Suprapubic skin (tissue), 3 donors: ENCODE measurements at regions not wholly inside any gene's neighbourhood (a gene's known extent, or its start where the extent isn't known, plus 50 kb on each side); places are given as distances from the start of the nearest gene placed in this dataset.
"Not testable (repeated sequence)": the region's sequence is repeated elsewhere in the genome, so short reads cannot be mapped to it uniquely, and the experiment has no call there.

Experiments
- POLR2A ChIP-seq, 2 donors: fragments of 450-650 bp; IDR thresholded peaks; one replicate each; pipeline ENCODE4 v1.6.1; 2017; ENCODE audit warnings: antibody characterized with exemption in 2 of 2, mild to moderate bottlenecking in 2 of 2, moderate library complexity in 2 of 2
- TF ChIP-seq, protein P1 (sequence below), 2 donors: fragments of 200-600 bp in 1 of 2; fragments of 450-650 bp in 1 of 2; sonication (generic) in 1 of 2; IDR thresholded peaks; one replicate each; pipeline ENCODE4 v1.5.1; 2016 to 2019; ENCODE audit warnings: antibody characterized with exemption in 2 of 2, mild to moderate bottlenecking in 1 of 2, moderate library complexity in 1 of 2

DNA sequence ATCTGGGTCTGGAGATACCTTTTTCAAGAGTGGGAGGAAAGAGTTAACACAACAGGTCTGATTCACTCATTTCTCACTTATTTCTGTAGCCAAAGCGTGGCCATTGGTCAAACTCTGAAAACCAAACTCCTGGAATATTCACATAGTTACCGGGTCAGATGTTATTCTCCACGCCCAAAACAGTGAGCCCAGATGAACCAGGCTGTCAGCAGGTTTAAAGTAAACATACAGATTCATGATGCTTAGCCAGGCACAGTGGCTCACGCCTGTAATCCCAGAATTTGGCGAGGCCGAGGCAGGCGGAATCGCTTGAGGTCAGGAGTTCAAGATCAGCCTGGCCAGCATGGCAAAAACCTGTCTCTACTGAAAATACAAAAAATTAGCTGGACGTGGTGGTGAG, 126.1 kb downstream of the SEPTIN7 start:
- TF ChIP-seq POLR2A (IDR thresholded peaks at IDR 0.05): not testable (repeated sequence)
- TF ChIP-seq, protein P1, sequence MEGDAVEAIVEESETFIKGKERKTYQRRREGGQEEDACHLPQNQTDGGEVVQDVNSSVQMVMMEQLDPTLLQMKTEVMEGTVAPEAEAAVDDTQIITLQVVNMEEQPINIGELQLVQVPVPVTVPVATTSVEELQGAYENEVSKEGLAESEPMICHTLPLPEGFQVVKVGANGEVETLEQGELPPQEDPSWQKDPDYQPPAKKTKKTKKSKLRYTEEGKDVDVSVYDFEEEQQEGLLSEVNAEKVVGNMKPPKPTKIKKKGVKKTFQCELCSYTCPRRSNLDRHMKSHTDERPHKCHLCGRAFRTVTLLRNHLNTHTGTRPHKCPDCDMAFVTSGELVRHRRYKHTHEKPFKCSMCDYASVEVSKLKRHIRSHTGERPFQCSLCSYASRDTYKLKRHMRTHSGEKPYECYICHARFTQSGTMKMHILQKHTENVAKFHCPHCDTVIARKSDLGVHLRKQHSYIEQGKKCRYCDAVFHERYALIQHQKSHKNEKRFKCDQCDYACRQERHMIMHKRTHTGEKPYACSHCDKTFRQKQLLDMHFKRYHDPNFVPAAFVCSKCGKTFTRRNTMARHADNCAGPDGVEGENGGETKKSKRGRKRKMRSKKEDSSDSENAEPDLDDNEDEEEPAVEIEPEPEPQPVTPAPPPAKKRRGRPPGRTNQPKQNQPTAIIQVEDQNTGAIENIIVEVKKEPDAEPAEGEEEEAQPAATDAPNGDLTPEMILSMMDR (IDR thresholded peaks at IDR 0.05): not testable (repeated sequence)
